ENCODE measurements at regions not wholly inside any gene's neighbourhood (a gene's known extent, or its start where the extent isn't known, plus 50 kb on each side); places are given as distances from the start of the nearest gene placed in this dataset.

- TF ChIP-seq CTCF (IDR thresholded peaks at IDR 0.05; ENCODE audit: low read depth, low read length, missing input control), result no peak
- no peak for TF ChIP-seq NR2F2 (IDR thresholded peaks at IDR 0.05)
- no peak for TF ChIP-seq YY1 (IDR thresholded peaks at IDR 0.05)
- no peak for TF ChIP-seq SP1 (IDR thresholded peaks at IDR 0.05)
- TF ChIP-seq FOXA1 (IDR thresholded peaks at IDR 0.05), result no peak
- no peak for TF ChIP-seq ATF3 (IDR thresholded peaks at IDR 0.05)
Observed at GRCh38 chr14:104303705-104304425, 165.5 kb downstream of the KIF26A start.
